ENCODE measurements at regions not wholly inside any gene's neighbourhood (a gene's known extent, or its start where the extent isn't known, plus 50 kb on each side); places are given as distances from the start of the nearest gene placed in this dataset.

DNA sequence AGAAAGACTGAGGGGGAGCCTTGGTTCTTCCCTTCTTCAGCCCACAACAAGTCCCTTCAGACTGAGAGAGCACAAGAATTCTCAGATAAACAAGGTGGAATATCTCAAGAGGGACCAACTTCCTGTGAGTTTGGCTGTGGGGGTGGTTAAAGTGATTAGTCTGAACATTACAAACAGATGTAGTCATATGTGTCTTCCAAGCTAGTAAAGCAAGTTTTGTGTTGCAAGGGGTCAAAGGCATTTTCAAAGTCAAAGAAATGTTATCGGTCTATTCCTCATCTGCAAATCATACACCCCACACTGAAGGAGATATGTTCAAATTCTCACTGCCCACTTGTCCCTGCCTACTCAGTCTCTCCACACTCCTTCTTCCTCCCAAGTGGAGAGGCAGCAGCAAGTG lies 242.5 kb downstream of the FAM43A start:
- Histone ChIP-seq H3K9me3 (replicated peaks; ENCODE audit: insufficient read depth, low read length) (no peaks in the 10 kb centered on the region), H3K36me3 (replicated peaks; ENCODE audit: insufficient read depth, low read length) (no peaks in the 10 kb centered on the region), H3K9me2 (replicated peaks; ENCODE audit: insufficient read depth, low read length) (no peaks in the 10 kb centered on the region), H3K27me3 (replicated peaks; ENCODE audit: insufficient read depth, low read length) (no peaks in the 10 kb centered on the region), H3K4me2 (ENCODE audit: low read depth, low read length) (no peak overlapping the region), H3K4me1 (ENCODE audit: low read length) (no peaks in the 10 kb centered on the region), H3K9ac (ENCODE audit: low read length) (no peak overlapping the region), H3K79me2 (ENCODE audit: low read length) (no peaks in the 10 kb centered on the region), H3K4me3 (ENCODE audit: low read length) (no peak overlapping the region), H2AFZ (ENCODE audit: low read length) (no peak overlapping the region), H3K27ac (ENCODE audit: low read length) (no peak overlapping the region), H3F3A (ENCODE audit: insufficient read depth, low read length) (no peaks in the 10 kb centered on the region), H4K20me1 (ENCODE audit: insufficient read depth, low read length) (no peaks in the 10 kb centered on the region)
- no peak for DNase-seq
- TF ChIP-seq, protein P1, sequence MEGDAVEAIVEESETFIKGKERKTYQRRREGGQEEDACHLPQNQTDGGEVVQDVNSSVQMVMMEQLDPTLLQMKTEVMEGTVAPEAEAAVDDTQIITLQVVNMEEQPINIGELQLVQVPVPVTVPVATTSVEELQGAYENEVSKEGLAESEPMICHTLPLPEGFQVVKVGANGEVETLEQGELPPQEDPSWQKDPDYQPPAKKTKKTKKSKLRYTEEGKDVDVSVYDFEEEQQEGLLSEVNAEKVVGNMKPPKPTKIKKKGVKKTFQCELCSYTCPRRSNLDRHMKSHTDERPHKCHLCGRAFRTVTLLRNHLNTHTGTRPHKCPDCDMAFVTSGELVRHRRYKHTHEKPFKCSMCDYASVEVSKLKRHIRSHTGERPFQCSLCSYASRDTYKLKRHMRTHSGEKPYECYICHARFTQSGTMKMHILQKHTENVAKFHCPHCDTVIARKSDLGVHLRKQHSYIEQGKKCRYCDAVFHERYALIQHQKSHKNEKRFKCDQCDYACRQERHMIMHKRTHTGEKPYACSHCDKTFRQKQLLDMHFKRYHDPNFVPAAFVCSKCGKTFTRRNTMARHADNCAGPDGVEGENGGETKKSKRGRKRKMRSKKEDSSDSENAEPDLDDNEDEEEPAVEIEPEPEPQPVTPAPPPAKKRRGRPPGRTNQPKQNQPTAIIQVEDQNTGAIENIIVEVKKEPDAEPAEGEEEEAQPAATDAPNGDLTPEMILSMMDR (IDR thresholded peaks at IDR 0.05; ENCODE audit: low read length), result no peak
- no peak for TF ChIP-seq EZH2 (optimal IDR thresholded peaks at IDR 0.05; ENCODE audit: low read depth, low read length)

DNA sequence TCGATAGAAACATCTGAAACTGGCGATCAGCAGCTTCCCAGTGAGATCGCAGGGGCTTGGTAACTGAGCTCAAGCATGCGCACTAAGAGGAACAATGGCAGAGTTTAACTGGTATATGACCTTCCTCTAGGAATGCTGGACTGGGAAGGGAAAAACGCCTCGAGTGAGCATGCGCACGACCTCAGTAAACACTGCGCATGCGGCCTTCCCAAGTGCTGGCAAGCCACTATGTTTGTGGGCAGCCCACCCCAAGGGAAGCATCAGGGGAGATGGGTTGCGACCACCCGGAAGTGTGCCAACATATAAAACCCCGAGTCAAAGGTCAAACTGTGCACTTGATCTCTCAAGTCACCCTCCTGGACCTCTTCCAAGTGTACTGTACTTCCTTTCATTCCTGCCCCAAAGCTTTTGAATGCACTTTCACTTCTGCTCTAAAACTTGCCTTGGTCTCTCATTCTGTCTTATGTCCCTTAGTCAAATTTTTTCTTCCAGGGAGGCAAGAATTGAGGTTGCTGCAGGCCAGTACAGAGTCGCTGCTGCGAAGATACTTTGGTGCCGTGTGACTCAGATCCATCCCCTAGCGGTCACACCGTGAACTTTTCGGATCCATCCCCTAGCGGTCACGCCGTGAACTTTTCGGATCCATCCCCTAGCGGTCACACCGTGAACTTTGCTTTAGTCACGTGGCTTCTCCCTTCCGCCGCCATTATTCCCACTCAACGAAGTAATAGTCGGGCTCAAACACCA lies 243.3 kb downstream of the FAM43A start:
- Histone ChIP-seq H3K4me1 (ENCODE audit: low read length) (no peaks in the 10 kb centered on the region), H2AFZ (ENCODE audit: low read length) (no peak overlapping the region), H3F3A (ENCODE audit: insufficient read depth, low read length) (no peaks in the 10 kb centered on the region), H3K9ac (ENCODE audit: low read length) (no peak overlapping the region), H3K36me3 (replicated peaks; ENCODE audit: insufficient read depth, low read length) (no peaks in the 10 kb centered on the region), H3K27me3 (replicated peaks; ENCODE audit: insufficient read depth, low read length) (no peaks in the 10 kb centered on the region), H3K9me3 (replicated peaks; ENCODE audit: insufficient read depth, low read length) (no peaks in the 10 kb centered on the region), H3K79me2 (ENCODE audit: low read length) (no peaks in the 10 kb centered on the region), H3K9me2 (replicated peaks; ENCODE audit: insufficient read depth, low read length) (no peaks in the 10 kb centered on the region), H3K27ac (ENCODE audit: low read length) (no peak overlapping the region), H3K4me3 (ENCODE audit: low read length) (no peak overlapping the region), H4K20me1 (ENCODE audit: insufficient read depth, low read length) (no peaks in the 10 kb centered on the region), H3K4me2 (ENCODE audit: low read depth, low read length) (no peak overlapping the region)
- TF ChIP-seq, protein P1 (IDR thresholded peaks at IDR 0.05; ENCODE audit: low read length), result no peak
- no peak for TF ChIP-seq EZH2 (optimal IDR thresholded peaks at IDR 0.05; ENCODE audit: low read depth, low read length)
- no peak for TF ChIP-seq EZH2phosphoT487 (IDR thresholded peaks at IDR 0.05; ENCODE audit: low read length)
- no peak for DNase-seq

DNA sequence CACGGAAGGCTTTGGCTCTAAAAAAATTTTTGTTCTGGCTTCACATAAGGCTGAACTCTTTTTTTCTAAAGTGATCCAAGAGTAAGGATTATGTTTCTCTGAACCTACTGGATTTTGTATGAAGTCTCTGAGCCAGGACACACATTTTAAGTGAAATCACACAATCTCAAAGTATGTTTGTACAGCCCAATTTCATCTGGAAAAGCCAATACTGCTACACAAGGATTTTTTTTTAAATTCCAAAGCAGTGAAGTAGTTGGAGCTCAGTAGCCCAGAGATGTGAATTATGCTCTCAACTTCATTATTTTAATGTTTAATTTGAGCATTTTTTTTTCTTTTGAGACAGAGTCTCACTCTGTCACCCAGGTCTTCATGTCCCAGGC lies 243.9 kb downstream of the FAM43A start:
- H3K79me2 ChIP-seq (ENCODE audit: low read length), result no peaks in the 10 kb centered on the region
- DNase-seq, result no peak
- H3K9ac ChIP-seq (ENCODE audit: low read length), result no peak overlapping the region
- no peak for TF ChIP-seq EZH2 (optimal IDR thresholded peaks at IDR 0.05; ENCODE audit: low read depth, low read length)
- no peaks in the 10 kb centered on the region for H3F3A ChIP-seq (ENCODE audit: insufficient read depth, low read length)
- H3K27ac ChIP-seq (ENCODE audit: low read length), result no peak overlapping the region
- H4K20me1 ChIP-seq (ENCODE audit: insufficient read depth, low read length), result no peaks in the 10 kb centered on the region
- no peaks in the 10 kb centered on the region for H3K36me3 ChIP-seq (replicated peaks; ENCODE audit: insufficient read depth, low read length)
- H3K27me3 ChIP-seq (replicated peaks; ENCODE audit: insufficient read depth, low read length), result no peaks in the 10 kb centered on the region
- H3K9me2 ChIP-seq (replicated peaks; ENCODE audit: insufficient read depth, low read length), result no peaks in the 10 kb centered on the region
- H3K4me2 ChIP-seq (ENCODE audit: low read depth, low read length), result no peak overlapping the region
- no peak overlapping the region for H3K4me3 ChIP-seq (ENCODE audit: low read length)
- H3K4me1 ChIP-seq (ENCODE audit: low read length), result no peaks in the 10 kb centered on the region
- no peak overlapping the region for H2AFZ ChIP-seq (ENCODE audit: low read length)
- no peaks in the 10 kb centered on the region for H3K9me3 ChIP-seq (replicated peaks; ENCODE audit: insufficient read depth, low read length)

All from MM.1S (cell line).